ENCODE measurements at regions not wholly inside any gene's neighbourhood (a gene's known extent, or its start where the extent isn't known, plus 50 kb on each side); places are given as distances from the start of the nearest gene placed in this dataset.

- TF ChIP-seq CTCF (IDR thresholded peaks at IDR 0.05), result no peak
- no peak for TF ChIP-seq POLR2AphosphoS5 (IDR thresholded peaks at IDR 0.05)
- no peak for TF ChIP-seq POLR2A (IDR thresholded peaks at IDR 0.05)
- no peak for TF ChIP-seq EP300 (IDR thresholded peaks at IDR 0.05)
Measured at GRCh38 chr3:194046531-194046930, 89.4 kb upstream of the HES1 start.

All from suprapubic skin (tissue), 4 donors.